ENCODE measurements at regions not wholly inside any gene's neighbourhood (a gene's known extent, or its start where the extent isn't known, plus 50 kb on each side); places are given as distances from the start of the nearest gene placed in this dataset.

DNA sequence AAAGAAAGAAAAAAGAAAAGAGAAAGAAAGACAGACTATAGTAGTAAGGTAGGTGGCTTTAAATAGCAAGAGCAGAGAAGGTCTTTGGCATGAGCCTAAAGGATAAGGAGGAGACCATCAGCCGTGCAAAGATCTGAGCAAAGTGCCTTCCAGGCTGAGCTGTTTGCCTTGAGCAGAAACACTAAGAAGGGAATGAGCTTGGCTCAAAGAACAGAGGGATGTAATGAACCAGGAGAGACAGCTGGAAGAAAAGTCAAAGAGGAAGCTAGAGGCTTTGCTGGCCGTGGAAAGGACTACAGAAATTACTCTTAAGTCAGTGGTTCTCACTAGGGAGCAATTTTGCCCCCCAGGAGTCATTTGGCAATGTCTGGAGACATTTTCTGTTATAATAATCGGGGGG, 228.6 kb downstream of the FGFR2 start:
- POLR2A ChIA-PET = no interaction called here

More for the DNA sequence above, 228.6 kb downstream of the FGFR2 start:
- H3K9me3 ChIP-seq (ENCODE audit: control insufficient read depth in 1 of 2, insufficient read depth in 1 of 2, low read depth in 1 of 2, low read length in 2 of 2) = no peaks in the 10 kb centered on the region
- BruUV-seq (replicated peaks) = no TSS peak
- no peak overlapping the region for H3K9ac ChIP-seq (ENCODE audit: low read length)
- no peak overlapping the region for H3K27ac ChIP-seq (ENCODE audit: low read depth, low read length)
- H3K4me1 ChIP-seq (ENCODE audit: control insufficient read depth in 1 of 2, insufficient read depth in 2 of 2, low read length in 2 of 2) = no peaks in the 10 kb centered on the region
- intact Hi-C loops (cut with micrococcal nuclease) = no loop called here
- RAD21 ChIA-PET (ENCODE audit: low non-redundant PET in 1 of 2, low total read pairs in 2 of 2, uncharacterized antibody in 2 of 2, unreplicated experiment in 2 of 2) = no interaction called here
- H4K20me1 ChIP-seq (ENCODE audit: insufficient read depth) = no peaks in the 10 kb centered on the region
- TF ChIP-seq CBX3 (IDR thresholded peaks at IDR 0.05; ENCODE audit: low read depth) (no peak), ZNF274 (IDR thresholded peaks at IDR 0.05; ENCODE audit: low read depth, low read length) (no peak), JUND (IDR thresholded peaks at IDR 0.05) (no peak), EZH2 (IDR thresholded peaks at IDR 0.05) (no peak), ZBTB33 (IDR thresholded peaks at IDR 0.05; ENCODE audit: extremely low read depth, insufficient replicate concordance, low read length) (no peak), ELF1 (IDR thresholded peaks at IDR 0.05; ENCODE audit: borderline replicate concordance, low read depth) (no peak), SP1 (IDR thresholded peaks at IDR 0.05; ENCODE audit: low read depth) (no peak), TCF7L2 (IDR thresholded peaks at IDR 0.05; ENCODE audit: borderline replicate concordance, extremely low read depth, insufficient read depth, insufficient read length) (no peak), POLR2AphosphoS5 (IDR thresholded peaks at IDR 0.05; ENCODE audit: low read depth, low read length) (no peak), RAD21 (IDR thresholded peaks at IDR 0.05; ENCODE audit: low read depth) (no peak), YY1 (IDR thresholded peaks at IDR 0.05; ENCODE audit: extremely low read depth, insufficient replicate concordance, low read depth, low read length) (no peak)
- TF ChIP-seq, protein P1, sequence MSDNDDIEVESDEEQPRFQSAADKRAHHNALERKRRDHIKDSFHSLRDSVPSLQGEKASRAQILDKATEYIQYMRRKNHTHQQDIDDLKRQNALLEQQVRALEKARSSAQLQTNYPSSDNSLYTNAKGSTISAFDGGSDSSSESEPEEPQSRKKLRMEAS (IDR thresholded peaks at IDR 0.05) = no peak
- H3K79me2 ChIP-seq (ENCODE audit: insufficient read depth, low read length) = no peaks in the 10 kb centered on the region
- no peaks in the 10 kb centered on the region for H3K36me3 ChIP-seq (ENCODE audit: control insufficient read depth in 1 of 2, insufficient read depth in 2 of 2, low read length in 2 of 2)
- no peak for DNase-seq (ENCODE audit: low read depth, low spot score)
- ATAC-seq = no peak
- CTCF ChIA-PET = no interaction called here
- no peaks in the 10 kb centered on the region for H3K9me2 ChIP-seq (ENCODE audit: insufficient read depth)
- H3K27me3 ChIP-seq (ENCODE audit: insufficient read depth, low read length) = peaks cover 3% of the 10 kb centered on the region
- no peak overlapping the region for H3K4me2 ChIP-seq (ENCODE audit: low read length)
- H2AFZ ChIP-seq (ENCODE audit: low read depth, low read length, poor library complexity, severe bottlenecking) = no peak overlapping the region
- H3K4me3 ChIP-seq (replicated peaks in 1 of 2; ENCODE audit: low read depth in 1 of 2, low read length in 2 of 2) = no peak overlapping the region
